ENCODE measurements at regions not wholly inside any gene's neighbourhood (a gene's known extent, or its start where the extent isn't known, plus 50 kb on each side); places are given as distances from the start of the nearest gene placed in this dataset.

DNA sequence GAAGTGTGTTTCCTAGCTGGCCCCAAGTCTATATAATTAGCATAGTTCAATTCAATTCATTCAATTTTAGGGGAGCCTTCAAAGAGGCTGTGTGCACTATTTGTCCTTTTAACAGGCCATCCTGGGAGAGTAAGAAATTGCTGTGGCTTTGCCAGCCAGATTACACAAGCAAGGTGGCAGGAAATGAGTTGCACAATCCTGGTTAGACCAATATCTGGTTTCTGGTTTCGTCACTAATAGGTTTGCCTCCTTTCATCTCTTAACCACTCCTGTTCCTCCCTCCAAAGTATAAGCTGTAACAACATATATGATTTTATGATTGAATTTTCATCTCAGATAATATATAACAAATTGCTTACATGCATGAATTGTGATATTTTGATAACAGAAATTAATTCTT, 84.1 kb upstream of the NEGR1 start:
- DNase-seq: peak; percentile 5

GRCh38 chr1:72365693-72366092, 83.4 kb upstream of the NEGR1 start:
- DNase-seq: no peak

GRCh38 chr1:72362538-72362937, 80.2 kb upstream of the NEGR1 start:
- DNase-seq: no peak

GRCh38 chr1:72357411-72357810, 75.1 kb upstream of the NEGR1 start:
- no peak for DNase-seq

DNA sequence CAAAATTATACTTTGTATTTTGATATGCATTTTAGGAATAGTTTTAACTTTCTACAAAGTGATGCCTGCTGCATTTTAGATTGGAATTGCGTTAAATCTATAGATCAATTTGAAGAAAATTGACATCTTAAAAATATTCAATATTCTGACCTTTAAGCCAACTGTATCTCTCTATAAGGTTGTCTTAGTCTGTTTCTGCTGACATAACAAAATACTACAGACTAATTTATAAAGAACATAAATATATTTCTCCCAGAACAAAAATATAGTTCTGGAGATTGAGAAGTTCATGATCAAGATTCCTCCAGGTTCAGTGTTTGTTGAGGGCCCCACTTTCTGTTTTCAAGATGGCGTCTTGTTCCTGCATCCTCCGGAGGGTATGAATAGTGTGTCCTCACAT, 73.6 kb upstream of the NEGR1 start:
- DNase-seq: no peak

GRCh38 chr1:72341661-72342060, 59.3 kb upstream of the NEGR1 start:
- DNase-seq: no peak

DNA sequence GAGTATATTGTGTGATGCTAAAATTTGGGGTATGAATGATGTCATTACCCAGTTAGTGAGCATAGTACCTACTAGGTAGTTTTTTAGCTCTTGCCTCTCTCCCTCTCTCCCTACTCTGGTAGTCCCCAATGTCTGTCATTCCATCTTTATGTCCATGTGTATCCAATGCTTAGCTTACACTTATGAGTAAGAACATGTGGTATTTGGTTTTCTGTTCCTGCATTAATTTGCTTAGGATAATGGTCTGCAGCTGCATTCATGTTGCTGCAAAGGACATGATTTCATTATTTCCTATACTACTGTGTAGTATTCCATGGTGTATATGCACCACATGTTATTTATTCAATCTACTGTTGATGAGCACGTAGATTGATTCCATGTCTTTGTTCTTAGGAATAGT, 54.4 kb upstream of the NEGR1 start:
- no peak for DNase-seq

All from NCI-H1105 treated with DMSO at 0.1 percent for 48 hours (cell line).